Jurkat, Clone E6-1 (cell line): ENCODE measurements at regions not wholly inside any gene's neighbourhood (a gene's known extent, or its start where the extent isn't known, plus 50 kb on each side); places are given as distances from the start of the nearest gene placed in this dataset.

Experiments used
- DNase-seq: peaks from one replicate; pipeline ENCODE4 v3.0.0-alpha.2; 2011; ENCODE audit warnings: low read depth, low spot score
- H3K4me3 ChIP-seq: 2 replicates; pipeline ENCODE4 v1.5.1; 2011; ENCODE audit warnings: mild to moderate bottlenecking, low read length, control low read depth, moderate library complexity

DNA sequence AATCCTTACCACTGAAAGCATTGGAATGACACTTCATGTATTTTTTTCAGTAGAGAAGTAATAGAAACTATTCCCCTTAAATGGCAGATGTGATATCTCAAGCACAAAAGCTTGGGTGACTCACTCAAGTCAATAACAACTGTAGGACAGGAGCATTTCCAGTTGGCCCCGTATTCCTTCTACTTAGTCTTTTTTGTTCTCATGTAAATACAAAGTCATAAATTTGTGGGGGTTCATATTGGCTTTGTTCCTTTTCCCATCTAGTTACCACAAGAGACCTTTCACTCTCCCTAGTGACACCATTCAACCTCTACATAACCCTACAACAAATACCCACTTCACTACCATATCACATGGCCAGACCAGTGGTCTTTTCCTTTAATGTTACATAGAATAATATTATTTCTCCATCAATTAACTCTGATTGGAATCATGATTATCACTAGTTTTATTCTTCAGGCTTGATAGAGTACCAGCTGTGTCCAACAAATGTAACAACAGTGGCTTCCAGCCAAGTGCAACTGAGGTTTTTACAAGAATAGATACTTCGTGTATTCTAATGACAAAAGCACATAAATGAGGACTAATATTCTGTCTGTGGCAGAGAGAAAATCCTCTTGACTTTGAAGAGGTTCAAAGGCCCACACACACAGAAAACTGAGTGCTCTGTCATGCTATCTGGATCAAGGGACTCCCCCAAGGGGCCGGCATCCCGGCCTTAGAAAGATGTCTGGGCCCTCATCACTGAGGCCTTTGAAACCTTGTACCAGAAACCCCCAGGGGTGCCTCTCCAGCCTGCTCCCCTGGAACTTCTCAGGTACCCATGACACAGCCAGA lies 94.0 kb upstream of the THBS1 start:
- H3K4me3 ChIP-seq: no peak overlapping the region
- DNase-seq: no peak

DNA sequence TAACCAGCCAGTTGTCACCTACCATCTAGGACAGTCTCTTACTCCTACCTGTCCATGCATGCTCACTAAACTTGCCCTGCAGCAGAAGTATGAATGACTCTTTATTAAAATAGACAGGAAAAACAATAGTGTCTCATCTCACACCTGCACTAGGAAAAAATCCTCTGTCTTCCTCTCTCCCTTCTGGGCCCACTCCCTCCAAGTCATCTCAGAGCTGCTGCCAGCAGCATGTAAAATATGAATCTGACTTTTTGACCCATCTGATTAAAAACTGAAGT lies 93.5 kb upstream of the THBS1 start:
- H3K4me3 ChIP-seq: no peak overlapping the region
- no peak for DNase-seq

DNA sequence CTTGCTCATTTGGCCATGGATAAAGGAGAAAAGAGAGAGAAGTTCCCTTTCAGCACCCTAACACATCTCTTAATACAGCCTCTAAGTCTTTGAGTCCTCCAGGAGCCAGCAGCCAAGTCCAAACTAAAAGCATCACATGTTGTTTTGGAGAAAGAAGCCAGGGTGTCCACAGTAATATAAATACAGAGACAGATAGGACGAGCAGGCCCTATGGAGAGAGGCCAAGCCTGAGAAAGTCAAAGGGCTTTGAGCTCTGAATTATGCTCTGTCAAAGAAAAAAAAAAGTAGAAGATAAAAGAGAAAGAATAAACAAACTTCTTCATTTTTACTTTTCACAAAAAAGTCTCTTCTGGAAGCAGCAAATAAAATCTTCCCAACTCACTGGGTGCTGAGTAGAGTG lies 92.4 kb upstream of the THBS1 start:
- no peak for DNase-seq
- H3K4me3 ChIP-seq: no peak overlapping the region

DNA sequence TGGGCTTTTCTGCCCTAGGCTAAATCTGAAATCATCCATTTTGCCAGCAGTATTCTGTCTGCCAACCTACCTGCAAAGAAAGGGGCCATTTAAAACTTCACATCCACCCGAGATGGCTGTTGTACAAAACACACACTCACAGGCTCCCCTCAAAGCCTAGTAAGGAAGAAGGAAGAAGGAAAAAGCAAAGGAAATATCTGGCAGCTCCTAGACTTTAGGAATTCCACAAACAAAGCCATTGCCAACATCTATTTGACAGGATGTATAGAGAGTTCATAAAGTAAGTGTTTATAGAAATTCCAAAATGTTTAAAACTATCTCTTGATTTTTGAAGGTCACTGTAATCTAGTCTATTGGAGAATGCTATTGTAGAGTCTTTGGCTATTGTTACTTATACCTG lies 91.9 kb upstream of the THBS1 start:
- no peak overlapping the region for H3K4me3 ChIP-seq
- DNase-seq: no peak

DNA sequence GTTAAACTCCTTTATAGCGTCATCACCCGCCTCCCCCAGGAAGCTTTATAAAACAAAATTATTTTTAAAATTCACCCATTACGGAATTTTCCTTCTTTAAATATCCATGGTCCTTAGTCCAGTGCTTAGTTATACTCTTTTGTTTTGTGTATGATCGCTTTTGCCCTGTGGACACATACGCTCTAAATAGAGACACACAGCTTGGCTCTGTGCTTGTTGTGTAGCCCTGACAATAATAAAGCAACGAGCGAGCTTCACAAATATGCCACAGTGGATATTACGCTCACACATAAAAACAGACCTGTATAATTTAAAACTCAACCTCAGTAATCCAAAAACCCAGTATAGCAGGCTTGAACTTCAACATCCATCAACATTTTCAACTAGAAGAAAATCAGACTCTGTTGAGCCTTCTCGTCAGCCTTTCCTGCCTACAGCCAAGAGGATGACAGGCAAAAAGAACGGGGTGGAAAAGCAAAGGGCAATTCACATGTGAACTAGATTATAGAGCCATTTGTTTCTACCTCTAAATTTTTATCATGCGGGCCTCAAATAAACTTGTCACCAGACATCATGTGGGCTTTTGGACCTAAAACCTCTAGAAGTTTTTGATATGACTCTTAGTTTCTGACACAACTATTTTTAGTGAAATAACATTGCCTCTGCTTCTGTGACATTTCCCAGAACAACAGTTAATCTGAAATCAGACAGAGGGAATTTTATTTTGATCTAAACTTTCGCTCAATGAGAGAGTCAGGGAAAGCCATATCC lies 89.6 kb upstream of the THBS1 start:
- no peak overlapping the region for H3K4me3 ChIP-seq
- no peak for DNase-seq

DNA sequence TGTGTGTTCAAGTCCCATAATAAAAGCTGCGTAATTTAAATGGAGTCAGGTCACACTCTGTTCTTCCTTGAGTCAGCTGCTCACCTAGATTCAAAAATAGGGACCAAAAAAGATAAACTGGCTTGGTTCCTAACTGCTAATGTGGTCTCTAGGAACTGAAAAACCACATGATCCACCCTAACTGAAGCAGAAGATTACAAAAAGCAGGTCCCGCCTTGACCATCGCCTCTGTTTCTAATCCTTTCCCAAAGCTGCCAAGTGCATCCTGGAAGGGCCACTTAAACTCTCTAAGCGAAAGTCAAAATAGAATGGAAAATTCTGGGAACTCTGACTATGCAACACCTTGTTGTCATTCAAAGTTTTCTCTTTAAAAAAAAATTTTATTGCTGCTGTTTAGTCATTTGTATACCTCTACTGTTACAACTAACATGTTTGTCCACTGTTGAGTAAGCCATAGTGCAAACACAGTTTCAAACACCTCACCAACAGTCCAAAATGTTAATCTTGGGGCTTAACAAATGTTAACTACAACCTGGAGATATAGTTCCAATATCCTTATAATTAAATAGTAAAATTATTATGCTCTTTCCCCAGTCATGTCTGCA lies 88.9 kb upstream of the THBS1 start:
- DNase-seq: no peak

DNA sequence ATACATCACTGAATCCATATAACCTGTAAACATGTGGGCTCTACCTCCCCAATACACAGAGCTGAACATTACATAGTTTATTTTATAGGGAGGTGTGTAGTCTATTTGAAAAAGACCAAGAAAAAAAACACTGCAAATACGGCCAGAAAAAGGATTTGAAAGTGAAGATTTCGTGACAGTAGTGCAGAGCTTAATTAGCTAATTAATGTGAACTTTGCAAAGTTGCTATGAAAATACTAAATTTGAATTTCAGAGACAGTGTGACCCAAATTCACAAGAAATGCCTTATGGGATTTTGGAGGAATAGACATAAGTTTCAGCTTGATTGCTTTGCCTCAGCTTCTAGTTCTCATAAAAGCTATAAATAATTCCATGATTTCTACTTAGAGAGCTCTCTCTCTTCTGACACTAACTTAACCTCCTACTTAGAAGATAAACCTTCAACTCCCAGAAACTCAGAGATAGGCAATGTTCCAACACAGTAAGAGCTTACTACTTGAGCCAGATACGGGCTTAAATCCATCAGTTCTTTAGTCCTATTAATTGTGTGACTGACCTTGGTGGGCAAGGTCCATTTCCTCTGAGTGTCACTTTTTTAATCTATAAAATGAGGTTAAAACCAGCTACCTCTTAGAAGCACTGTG lies 87.3 kb upstream of the THBS1 start:
- DNase-seq: no peak
- H3K4me3 ChIP-seq: no peak overlapping the region

More for the DNA sequence above, 88.9 kb upstream of the THBS1 start:
- H3K4me3 ChIP-seq: no peak overlapping the region

DNA sequence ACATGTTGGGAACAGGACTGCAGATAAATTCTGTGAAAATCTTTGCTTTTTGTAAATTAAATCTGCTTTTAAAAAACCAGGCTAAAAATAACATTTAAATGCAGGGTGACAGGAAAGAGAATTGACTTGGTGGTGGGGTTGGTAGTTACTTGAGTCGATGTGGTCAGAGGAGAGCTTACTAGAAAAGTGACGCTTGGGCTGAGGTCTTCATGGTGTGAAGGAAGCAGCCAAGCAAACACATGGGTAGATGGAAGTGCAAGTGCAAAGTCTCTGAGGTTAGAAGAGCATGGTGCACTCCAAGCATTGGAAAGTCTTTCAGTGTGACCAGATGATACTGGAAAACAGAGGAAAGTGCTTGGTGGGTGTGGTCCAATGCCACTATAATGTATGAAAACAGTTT lies 86.4 kb upstream of the THBS1 start:
- no peak overlapping the region for H3K4me3 ChIP-seq
- peak; percentile 40 for DNase-seq

DNA sequence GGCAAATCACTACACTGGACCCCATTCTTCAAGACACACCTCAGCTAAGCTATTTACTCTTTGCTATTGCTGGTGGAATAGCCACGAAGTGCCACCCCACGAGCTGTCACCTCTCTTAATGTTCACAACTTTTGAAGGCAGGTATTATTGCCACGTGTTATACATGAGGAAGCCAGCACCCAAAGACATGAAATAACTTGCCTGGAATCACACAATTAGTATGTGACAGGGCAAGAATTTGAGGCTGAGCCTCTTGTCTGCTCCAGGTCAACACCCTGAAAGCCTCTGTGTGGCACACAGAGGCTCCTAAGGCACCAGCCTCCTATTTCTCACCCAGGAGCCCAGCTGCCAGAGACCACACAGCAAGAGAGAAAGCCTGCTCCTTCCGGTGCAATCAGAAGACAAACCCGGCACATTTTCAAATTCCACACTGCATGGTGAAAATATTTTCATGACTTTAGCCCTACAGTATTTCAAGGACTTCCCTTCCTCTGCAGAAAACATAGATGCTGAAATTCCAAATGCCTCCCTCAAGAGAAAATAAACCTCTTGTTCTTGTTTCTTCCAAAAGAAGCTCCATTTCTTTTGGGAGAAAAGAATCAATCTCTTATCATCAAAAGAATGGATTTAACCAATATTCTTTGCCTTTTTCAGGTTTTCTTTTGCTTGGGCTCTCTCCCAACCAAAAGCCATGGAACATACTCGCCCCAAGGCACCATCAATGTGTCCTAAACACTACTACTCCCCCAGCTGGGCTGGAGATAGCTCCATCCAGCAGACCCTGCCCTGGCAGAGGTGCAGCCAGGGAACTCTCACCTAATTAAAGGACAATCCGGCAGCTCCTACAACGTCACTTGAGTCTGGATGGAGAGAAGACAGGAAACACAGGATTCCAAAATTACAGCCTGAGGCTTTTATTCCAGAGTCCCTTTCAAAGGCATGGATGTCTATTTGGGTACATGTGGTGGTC lies 84.7 kb upstream of the THBS1 start:
- no peak overlapping the region for H3K4me3 ChIP-seq
- DNase-seq: peak; percentile 61

DNA sequence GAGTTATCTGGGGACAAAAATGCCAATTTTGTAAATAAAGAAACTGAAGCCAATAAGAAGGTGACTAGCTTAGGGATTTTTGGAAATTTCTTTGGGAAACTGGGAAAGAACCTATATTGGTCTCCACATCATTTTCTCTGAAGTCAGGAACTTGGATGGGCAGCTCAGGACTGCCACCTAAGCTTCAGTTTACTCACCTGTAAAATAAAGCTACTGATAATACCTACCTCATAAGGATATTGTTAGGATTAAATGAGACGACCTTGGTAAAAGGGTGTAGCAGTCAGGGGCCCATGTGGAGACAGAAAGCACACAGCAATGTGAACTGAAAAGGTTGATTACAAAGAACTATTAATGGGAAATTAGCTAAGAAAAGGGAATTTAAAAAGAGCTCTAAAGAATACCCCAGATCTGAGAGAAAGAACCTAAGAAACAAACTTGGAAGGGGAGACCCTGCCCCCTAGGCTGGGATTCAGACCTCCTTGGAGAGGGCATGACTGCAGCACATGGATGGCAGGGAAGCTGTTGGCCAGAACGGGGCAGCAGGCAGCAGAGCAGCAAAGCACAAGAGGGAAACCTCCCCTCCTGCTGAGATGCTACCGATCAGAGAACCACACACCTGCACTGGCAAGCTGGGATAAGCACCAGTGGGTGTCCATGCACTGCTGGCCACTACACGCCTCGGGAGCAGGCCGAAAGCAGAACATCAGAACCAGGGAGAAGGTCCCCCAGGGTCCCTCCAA lies 83.7 kb upstream of the THBS1 start:
- peak; percentile 71 for DNase-seq
- peak overlapping the region; percentile 29 for H3K4me3 ChIP-seq

DNA sequence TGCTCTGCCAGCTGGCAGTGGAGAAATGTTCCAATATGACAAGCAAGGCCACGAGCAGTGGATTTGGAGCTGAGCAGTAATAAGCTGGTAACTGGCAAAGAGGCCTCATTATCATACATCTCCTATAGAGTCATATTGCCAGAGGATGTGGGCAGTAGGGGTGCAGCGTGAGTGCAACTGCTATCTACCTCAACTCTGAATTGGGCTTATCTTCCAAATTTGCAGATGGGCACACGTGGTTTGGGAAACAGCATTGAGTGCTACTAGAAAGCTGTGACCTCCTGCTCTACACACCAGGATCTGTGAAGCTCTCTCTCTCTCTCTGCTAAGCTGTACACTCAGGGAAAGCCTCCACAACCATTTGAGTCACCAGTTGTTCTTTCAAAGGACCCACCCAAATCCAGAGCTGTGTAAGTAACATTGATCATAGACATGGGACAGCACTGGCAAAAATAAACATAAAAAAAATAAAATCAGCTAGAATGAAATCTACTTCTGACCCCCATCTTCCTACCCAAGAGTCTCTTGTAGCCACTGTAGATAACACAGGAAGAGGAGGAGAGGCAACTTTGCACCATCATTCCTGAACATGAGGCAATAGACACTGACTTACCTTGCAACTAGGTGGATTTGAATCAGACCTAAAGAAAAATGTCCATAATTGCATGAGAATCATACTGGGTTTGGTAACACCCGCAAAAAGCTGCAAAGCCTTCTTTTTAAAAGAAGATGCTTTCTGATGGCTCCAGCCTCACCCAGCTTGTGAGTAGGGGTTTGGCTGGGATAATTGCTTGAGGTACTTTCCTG lies 82.9 kb upstream of the THBS1 start:
- peak overlapping the region; percentile 29 for H3K4me3 ChIP-seq
- peak; percentile 97 for DNase-seq

DNA sequence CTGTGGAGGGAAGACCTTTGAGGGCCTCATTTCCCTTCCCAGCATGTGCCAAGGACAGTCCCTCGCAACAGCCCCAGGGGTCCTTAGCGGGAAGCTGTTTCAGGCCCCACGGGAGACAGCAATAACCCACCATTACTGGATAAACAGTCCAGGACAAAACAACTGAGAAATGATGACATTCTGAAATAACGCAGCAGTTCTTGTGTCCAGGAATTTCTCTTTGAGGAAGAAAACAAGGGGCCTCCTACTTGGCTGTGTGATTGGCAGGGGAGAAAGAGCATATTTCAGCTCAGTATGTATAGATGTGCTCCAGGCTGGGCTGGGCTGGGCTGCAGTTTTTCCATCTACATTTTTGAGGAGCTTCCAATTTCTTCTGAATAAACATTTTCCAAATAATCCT lies 82.2 kb upstream of the THBS1 start:
- DNase-seq: no peak

DNA sequence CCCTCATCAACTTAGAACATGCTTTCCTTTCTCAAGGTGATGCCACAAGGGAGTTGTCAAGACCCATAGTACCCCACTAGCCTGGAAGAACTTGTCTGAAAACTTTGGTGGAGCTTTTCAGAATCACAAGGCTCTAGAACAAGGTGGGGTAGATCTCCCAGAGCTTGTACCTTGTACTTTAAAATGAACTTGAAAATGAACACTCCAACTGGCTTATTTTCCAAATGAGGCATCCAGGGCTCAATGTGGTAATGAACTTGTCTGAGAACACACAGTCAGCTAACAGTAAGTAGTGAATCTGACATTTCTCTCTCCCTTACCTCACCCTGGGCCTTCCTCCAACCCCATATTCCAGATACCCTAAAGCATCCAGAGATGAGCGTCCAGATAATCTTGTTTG lies 81.8 kb upstream of the THBS1 start:
- H3K4me3 ChIP-seq: no peak overlapping the region
- no peak for DNase-seq

More for the DNA sequence above, 82.2 kb upstream of the THBS1 start:
- H3K4me3 ChIP-seq: no peak overlapping the region

DNA sequence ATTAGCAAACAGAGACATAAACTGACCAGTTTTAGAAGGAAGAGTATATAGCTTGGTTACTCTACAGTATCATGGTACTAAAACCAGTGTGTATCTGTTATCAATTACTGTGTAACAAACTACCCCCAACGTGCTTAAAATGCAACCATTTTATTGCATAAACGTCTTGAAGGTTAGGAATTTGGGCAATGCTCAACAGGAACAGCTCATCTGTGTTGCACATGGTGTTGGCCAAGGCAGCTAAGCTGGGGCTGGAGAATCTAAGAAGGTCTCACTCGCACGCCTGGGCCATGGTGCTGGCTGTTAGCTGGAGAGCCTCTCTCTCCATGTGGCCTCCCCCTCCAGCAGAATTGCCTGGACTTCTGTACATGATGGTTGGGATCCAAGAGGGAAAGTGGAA lies 81.2 kb upstream of the THBS1 start:
- H3K4me3 ChIP-seq: no peak overlapping the region

DNA sequence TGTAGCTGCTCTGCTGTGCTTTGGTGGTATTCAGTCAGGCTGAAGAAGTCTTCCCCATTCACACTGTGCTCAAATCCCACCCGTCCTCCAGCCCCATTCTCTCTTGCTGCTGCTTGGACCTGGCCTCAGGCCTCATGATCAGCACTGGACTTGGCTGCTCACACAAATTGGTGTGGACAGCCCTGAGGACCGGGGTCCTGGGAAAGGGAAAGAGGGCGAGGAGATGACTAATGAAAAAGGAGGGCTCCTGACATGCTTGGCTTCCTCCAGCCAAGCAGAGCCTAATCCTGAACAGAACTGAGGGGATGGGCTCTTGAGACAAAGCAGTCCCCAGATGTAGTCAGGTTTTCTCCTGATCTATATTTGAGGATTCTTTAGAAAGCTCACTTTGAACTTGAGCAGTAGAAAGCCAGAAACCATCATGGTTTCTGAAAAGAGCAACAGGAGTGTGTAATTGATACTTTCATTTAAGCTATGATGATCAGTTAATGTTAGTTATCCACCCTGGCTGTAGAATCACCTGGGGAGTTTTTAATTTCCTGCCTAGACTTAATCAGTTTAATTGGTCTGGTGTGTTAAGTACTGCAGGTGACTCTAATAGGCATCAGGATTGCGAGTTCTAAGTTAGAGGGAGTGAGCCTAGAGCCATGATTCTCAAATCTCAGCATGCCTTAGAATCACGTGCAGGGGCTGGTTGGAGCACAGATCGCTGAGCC lies 79.4 kb upstream of the THBS1 start:
- DNase-seq: no peak
- no peak overlapping the region for H3K4me3 ChIP-seq

More for the DNA sequence above, 81.2 kb upstream of the THBS1 start:
- no peak for DNase-seq

DNA sequence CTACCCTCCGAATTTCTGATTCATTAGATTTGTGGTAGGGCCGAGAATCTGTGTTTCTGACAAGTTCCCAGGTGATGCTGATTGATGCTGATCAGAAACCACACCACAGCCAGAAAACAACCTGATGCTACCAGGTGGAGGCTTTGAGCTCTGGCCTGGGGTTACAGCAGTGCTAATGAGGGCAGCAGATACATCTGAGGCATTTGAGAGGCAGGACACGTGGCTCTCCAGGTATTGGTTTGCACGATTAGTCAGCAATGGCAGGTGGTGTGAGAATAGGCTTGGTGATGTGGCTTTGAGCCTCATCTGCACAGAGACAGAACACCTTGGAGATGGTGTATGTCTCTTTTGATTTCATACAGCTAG lies 78.8 kb upstream of the THBS1 start:
- no peak overlapping the region for H3K4me3 ChIP-seq
- peak; percentile 42 for DNase-seq
